Thyroid gland (tissue), 4 donors: ENCODE measurements at regions not wholly inside any gene's neighbourhood (a gene's known extent, or its start where the extent isn't known, plus 50 kb on each side); places are given as distances from the start of the nearest gene placed in this dataset.

ENCODE experiments used
- CTCF ChIP-seq, 6 experiments: fragments of 200-600 bp in 3 of 6; fragments of 450-650 bp in 3 of 6; sonication (generic) in 3 of 6; IDR thresholded peaks; one replicate each; pipeline ENCODE4 v1.5.1; 2016 to 2019; ENCODE audit warnings: antibody characterized with exemption in 6 of 6, mild to moderate bottlenecking in 2 of 6, inconsistent platforms in 1 of 6, moderate library complexity in 1 of 6
- POLR2A ChIP-seq, 2 donors: fragments of 450-650 bp; IDR thresholded peaks; one replicate each; pipeline ENCODE4 v1.6.1; 2017; ENCODE audit warnings: antibody characterized with exemption in 2 of 2, mild to moderate bottlenecking in 2 of 2, moderate library complexity in 1 of 2

- TF ChIP-seq CTCF (IDR thresholded peaks at IDR 0.05) (no peak), POLR2A (IDR thresholded peaks at IDR 0.05) (no peak)
Observed at GRCh38 chr1:166675213-166675612, 164.1 kb upstream of the POGK start.
